BE2C (cell line): ENCODE measurements at regions not wholly inside any gene's neighbourhood (a gene's known extent, or its start where the extent isn't known, plus 50 kb on each side); places are given as distances from the start of the nearest gene placed in this dataset.

Experiments
- DNase-seq: peaks from one replicate; pipeline ENCODE4 v3.0.0-alpha.2; 2020
- H3K27me3 ChIP-seq: fragments of 250-450 bp; sonication (Bioruptor Pico); 2 replicates; pipeline ENCODE4 v1.5.1; 2020; ENCODE audit warnings: mild to moderate bottlenecking
- H3K36me3 ChIP-seq: fragments of 250-450 bp; sonication (Bioruptor Pico); 2 replicates; pipeline ENCODE4 v1.5.1; 2020; ENCODE audit warnings: mild to moderate bottlenecking
- H3K4me1 ChIP-seq: fragments of 250-450 bp; sonication (Bioruptor Pico); 2 replicates; pipeline ENCODE4 v1.5.1; 2020
- H3K4me3 ChIP-seq: 2 replicates; pipeline ENCODE4 v1.5.1; 2011; ENCODE audit warnings: low read depth, low read length
- H3K9me3 ChIP-seq: fragments of 250-450 bp; sonication (Bioruptor Pico); 2 replicates; pipeline ENCODE4 v1.5.1; 2020
- TF ChIP-seq, protein P1 (sequence below): IDR thresholded peaks from 2 replicates; pipeline ENCODE4 v1.5.1; 2012; ENCODE audit warnings: mild to moderate bottlenecking, low read depth, low read length

DNA sequence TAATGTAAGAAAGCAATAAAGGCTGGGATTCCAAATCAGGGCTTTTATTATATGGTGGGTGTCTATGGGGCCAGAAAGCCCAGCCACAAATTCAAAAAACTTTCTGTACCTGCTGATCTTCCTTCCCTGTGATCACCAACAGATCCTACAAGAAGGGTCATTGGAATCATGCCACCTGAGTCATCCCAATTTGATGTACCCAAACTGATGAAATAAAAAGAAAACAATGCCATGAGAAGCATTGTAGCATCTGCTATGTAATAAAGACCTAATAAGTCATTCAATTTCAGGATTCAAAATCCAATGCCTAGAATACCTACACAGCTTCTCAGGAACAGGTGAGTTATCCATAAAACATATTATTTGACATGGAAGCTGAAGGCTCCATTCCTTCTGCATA lies 228.8 kb downstream of the DKK1 start:
- Histone ChIP-seq H3K4me3 (no peak overlapping the region), H3K9me3 (no peaks in the 10 kb centered on the region), H3K27me3 (no peaks in the 10 kb centered on the region), H3K4me1 (peaks cover 11% of the 10 kb centered on the region), H3K36me3 (no peaks in the 10 kb centered on the region)
- no peak for DNase-seq
- TF ChIP-seq, protein P1, sequence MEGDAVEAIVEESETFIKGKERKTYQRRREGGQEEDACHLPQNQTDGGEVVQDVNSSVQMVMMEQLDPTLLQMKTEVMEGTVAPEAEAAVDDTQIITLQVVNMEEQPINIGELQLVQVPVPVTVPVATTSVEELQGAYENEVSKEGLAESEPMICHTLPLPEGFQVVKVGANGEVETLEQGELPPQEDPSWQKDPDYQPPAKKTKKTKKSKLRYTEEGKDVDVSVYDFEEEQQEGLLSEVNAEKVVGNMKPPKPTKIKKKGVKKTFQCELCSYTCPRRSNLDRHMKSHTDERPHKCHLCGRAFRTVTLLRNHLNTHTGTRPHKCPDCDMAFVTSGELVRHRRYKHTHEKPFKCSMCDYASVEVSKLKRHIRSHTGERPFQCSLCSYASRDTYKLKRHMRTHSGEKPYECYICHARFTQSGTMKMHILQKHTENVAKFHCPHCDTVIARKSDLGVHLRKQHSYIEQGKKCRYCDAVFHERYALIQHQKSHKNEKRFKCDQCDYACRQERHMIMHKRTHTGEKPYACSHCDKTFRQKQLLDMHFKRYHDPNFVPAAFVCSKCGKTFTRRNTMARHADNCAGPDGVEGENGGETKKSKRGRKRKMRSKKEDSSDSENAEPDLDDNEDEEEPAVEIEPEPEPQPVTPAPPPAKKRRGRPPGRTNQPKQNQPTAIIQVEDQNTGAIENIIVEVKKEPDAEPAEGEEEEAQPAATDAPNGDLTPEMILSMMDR = no peak

DNA sequence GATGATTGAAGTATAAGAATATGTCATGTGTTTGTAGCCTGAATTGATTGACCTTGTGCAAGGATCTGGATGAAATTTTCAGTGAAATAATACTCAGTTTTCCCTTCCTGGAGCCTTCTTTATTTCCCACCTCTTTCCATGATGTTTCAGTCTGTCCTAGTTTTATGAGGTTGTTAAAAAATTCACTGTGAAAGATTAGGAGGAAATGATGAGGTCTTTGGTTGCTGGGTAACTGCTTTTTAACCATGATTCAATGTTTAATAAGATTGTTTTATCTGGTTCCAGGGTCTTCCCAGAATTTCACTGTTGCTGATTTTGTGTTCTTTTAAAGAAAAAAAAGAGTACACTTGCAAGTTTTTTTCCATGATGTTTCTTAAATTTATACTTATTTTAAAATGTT lies 221.5 kb downstream of the MBL2 start:
- H3K27me3 ChIP-seq = no peaks in the 10 kb centered on the region
- H3K4me1 ChIP-seq = no peaks in the 10 kb centered on the region
- H3K9me3 ChIP-seq = no peaks in the 10 kb centered on the region
- no peak for DNase-seq
- H3K36me3 ChIP-seq = no peaks in the 10 kb centered on the region
- H3K4me3 ChIP-seq = no peak overlapping the region
- TF ChIP-seq, protein P1 = no peak

DNA sequence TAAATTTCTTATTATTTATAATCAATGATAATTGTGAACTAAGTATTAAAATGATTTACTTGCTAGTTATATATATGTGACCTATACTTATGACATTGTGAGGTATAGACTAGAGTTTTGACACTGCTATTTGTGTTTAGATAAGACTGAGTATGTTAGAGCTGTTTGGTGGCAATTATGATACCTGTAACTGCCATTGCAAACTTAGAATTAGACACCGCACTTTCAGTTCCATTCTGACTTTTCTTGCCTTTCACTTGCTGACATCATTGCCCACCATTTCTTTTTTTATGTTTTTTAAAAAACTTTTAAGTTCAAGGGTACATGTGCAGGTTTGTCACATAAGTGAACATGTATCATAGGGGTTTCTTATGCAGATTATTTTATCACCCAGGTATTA lies 214.5 kb downstream of the MBL2 start:
- Histone ChIP-seq H3K9me3 (no peaks in the 10 kb centered on the region), H3K4me3 (no peak overlapping the region)

DNA sequence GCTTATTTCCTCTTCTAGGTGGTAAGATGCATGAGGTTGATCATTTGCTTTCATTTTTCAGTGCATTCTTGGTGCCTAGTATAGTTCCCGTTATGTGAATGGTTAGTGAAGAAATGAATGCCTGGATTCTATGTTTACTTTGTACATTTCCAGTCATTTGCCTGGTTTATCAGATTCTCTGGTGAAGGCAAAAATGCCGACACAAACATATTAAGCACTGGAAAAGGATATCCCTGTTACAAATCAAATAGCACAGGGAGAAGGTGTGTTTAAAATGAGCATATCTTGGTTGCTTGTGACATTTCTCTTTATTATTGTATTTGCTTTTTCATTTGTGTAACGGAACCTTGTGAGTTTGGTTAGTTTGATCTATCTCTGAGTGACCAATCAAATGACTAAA lies 211.3 kb downstream of the MBL2 start:
- Histone ChIP-seq H3K36me3 (no peaks in the 10 kb centered on the region), H3K4me1 (no peaks in the 10 kb centered on the region), H3K4me3 (no peak overlapping the region), H3K9me3 (no peaks in the 10 kb centered on the region), H3K27me3 (no peaks in the 10 kb centered on the region)
- no peak for DNase-seq
- TF ChIP-seq, protein P1 = no peak

More for the DNA sequence above, 214.5 kb downstream of the MBL2 start:
- TF ChIP-seq, protein P1 = no peak
- Histone ChIP-seq H3K4me1 (no peaks in the 10 kb centered on the region), H3K27me3 (no peaks in the 10 kb centered on the region), H3K36me3 (no peaks in the 10 kb centered on the region)
- no peak for DNase-seq

DNA sequence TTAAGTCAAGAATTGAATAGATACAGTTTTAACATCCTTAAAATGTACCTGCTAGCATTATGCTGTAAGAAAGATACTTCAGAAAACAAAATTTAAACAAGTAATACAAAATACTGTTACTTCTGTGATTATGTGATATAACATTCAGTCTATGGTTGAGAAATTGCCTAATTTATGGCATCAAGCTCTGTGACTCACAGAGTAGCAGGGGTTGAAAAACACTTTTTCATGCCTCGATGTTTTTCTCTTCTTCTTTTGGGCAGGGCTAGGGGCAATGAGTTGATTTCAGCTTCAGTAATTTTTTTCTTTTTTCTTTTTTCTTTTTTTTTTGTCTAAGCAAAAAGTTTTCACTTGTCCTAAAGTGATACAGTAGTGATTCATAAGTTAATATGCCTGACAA lies 209.2 kb downstream of the MBL2 start:
- H3K4me3 ChIP-seq = no peak overlapping the region
- no peaks in the 10 kb centered on the region for H3K36me3 ChIP-seq
- no peak for DNase-seq
- no peaks in the 10 kb centered on the region for H3K27me3 ChIP-seq
- H3K4me1 ChIP-seq = no peaks in the 10 kb centered on the region
- no peaks in the 10 kb centered on the region for H3K9me3 ChIP-seq
- TF ChIP-seq, protein P1 = no peak

GRCh38 chr10:52566471-52567246 lies 205.9 kb downstream of the MBL2 start:
- peak; percentile 11 for DNase-seq

More at GRCh38 chr10:52566471-52567246, 205.9 kb downstream of the MBL2 start:
- no peaks in the 10 kb centered on the region for H3K4me1 ChIP-seq
- TF ChIP-seq, protein P1 = peak; percentile 54
- H3K27me3 ChIP-seq = no peaks in the 10 kb centered on the region
- H3K36me3 ChIP-seq = no peaks in the 10 kb centered on the region
- H3K9me3 ChIP-seq = no peaks in the 10 kb centered on the region
- no peak overlapping the region for H3K4me3 ChIP-seq
